Activated CD8-positive, alpha-beta T cell treated with anti-CD3 and anti-CD28 coated beads, Interleukin-2, amount 10 ng/mL, durations not matched to agents 7 days and 5 days (primary cell): ENCODE measurements at regions not wholly inside any gene's neighbourhood (a gene's known extent, or its start where the extent isn't known, plus 50 kb on each side); places are given as distances from the start of the nearest gene placed in this dataset.
"Not testable (repeated sequence)": the region's sequence is repeated elsewhere in the genome, so short reads cannot be mapped to it uniquely, and the experiment has no call there.

Experiments used
- ATAC-seq: fragments of 150-1000 bp; cut with Tn5 transposase; one replicate; pipeline ENCODE4 v1.10.0; 2021; ENCODE audit warnings: moderate library complexity
- CTCF ChIA-PET: fragments of 350-600 bp; sonication (Branson Sonifier 250); formaldehyde crosslinking; loops from one replicate; lab custom pipeline; 2021; ENCODE audit warnings: antibody characterized with exemption; lab: Charles Lee
- POLR2A ChIA-PET: fragments of 350-600 bp; sonication (Branson Sonifier 250); formaldehyde crosslinking; loops from one replicate; lab custom pipeline; 2021; ENCODE audit warnings: antibody characterized with exemption; lab: Charles Lee
- DNase-seq: peaks from one replicate; pipeline ENCODE4 v3.0.0-alpha.2; 2020
- H3K27ac Mint-ChIP-seq: one replicate; pipeline ENCODE4 v1.8.0; 2021; ENCODE audit warnings: mild to moderate bottlenecking, mixed read lengths
- H3K27me3 Mint-ChIP-seq: one replicate; pipeline ENCODE4 v1.8.0; 2021; ENCODE audit warnings: low read depth, mixed read lengths
- H3K36me3 Mint-ChIP-seq: one replicate; pipeline ENCODE4 v1.8.0; 2021; ENCODE audit warnings: low read depth, mixed read lengths
- H3K4me1 Mint-ChIP-seq: one replicate; pipeline ENCODE4 v1.8.0; 2021; ENCODE audit warnings: low read depth, mixed read lengths
- H3K4me3 Mint-ChIP-seq: one replicate; pipeline ENCODE4 v1.8.0; 2021; ENCODE audit warnings: mild to moderate bottlenecking, mixed read lengths
- H3K9me3 Mint-ChIP-seq: one replicate; pipeline ENCODE4 v1.8.0; 2022; ENCODE audit warnings: mixed read lengths; ENCODE audit not compliant: insufficient read depth

GRCh38 chr3:109683746-109684145, 346.4 kb upstream of the DPPA4 start:
- DNase-seq (no peak), ATAC-seq (no peak)
- Mint-ChIP-seq H3K9me3 (no peaks in the 10 kb centered on the region), H3K27me3 (peaks cover 2% of the 10 kb centered on the region), H3K4me3 (no peak overlapping the region), H3K4me1 (no peaks in the 10 kb centered on the region), H3K27ac (no peak overlapping the region), H3K36me3 (no peaks in the 10 kb centered on the region)
- ChIA-PET CTCF (no interaction called here), POLR2A (no interaction called here)

DNA sequence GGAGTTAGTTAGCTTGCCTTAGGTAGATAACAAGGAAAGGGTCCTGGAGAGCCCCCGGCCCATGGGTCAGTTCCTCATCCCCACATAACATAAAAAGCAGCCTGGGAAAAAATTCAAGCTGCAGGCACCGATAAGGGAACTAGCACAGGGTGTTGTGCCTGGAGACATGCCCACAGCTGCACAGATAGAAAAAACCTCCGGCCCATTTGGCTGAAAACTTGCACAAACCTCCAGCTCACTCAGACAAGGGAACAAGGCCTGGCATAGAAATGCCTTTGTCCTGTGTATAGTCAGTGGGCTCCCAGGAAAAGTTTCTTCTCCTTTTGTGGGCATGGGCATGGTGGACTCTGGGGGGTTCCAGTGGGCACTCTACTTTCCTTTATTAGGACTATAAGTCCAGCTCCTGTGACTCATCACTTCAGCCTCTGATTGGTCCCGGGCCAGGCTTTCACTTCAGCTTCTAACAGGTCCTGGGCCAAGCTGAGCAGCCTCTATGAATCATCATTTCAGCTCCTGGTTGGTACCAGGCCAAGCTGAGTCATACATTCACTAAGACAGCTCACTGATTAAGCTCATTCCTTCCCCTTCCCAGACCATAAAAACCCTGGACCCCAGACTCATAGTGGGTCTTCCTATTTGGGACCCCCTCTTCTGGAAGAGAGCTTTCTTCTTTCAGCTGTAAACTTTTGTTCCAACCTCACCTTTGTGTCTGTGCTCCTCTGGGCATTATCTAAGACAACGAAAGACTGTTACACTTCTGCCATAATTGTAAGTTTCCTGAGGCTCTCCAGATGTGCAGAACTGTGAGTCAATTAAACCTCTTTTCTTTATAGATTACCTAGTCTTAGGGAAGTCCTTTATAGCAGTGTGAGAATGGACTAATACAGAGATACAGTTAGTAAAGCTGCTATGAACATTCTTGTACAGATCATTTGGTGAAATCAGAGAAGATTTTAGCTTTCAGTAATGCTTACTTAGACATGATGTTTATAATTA, 348.0 kb upstream of the DPPA4 start:
- no peak overlapping the region for H3K4me3 Mint-ChIP-seq
- CTCF ChIA-PET = no interaction called here
- H3K9me3 Mint-ChIP-seq = peaks cover under 1% of the 10 kb centered on the region
- POLR2A ChIA-PET = no interaction called here
- DNase-seq (no peak), ATAC-seq (no peak)
- H3K4me1 Mint-ChIP-seq = no peaks in the 10 kb centered on the region
- H3K36me3 Mint-ChIP-seq = no peaks in the 10 kb centered on the region
- H3K27me3 Mint-ChIP-seq = no peaks in the 10 kb centered on the region
- no peak overlapping the region for H3K27ac Mint-ChIP-seq

DNA sequence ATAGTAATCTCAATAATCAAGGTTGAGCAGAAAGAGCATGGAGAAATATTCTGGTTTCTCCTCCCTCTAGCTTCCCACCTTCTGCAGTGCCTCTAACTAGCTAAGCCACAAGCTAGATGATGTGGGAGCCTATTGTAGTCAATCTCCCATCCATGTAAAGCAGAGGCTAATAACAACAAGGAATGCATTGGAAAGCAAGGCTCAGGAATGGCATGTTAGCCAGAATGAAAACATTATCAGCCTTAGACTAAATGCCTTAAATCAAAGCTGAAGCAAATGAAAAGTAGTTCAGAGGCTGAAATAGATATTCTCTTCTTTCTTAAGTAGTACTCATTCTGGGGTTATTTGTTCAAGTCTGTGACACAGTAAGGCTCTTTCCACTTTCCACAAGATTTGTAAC, 350.3 kb upstream of the DPPA4 start:
- Mint-ChIP-seq H3K4me1 (no peaks in the 10 kb centered on the region), H3K27me3 (no peaks in the 10 kb centered on the region), H3K9me3 (peaks cover 13% of the 10 kb centered on the region), H3K36me3 (no peaks in the 10 kb centered on the region), H3K4me3 (no peak overlapping the region), H3K27ac (no peak overlapping the region)
- ATAC-seq (no peak), DNase-seq (no peak)
- ChIA-PET CTCF (no interaction called here), POLR2A (no interaction called here)

DNA sequence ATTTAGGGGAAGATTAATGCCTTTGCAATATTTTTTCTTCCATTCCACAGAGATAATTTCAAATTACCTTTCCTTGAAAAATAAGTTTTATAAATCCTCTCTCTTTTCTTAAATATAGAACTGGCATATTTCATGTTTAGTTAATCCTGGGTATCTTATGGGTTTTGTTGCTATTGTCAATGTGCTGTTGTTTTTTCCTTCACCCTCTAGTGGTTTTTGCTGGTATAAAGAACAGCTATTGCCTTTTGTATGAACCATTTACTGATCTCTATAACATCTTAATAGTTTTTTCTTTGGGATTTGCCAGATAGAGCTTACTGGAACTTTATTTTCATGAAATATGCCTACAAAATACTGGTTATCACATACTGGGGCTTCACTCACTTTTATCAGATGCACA, 359.6 kb upstream of the DPPA4 start:
- ChIA-PET POLR2A (interaction anchor here (0.6 kb wide), 1 partner anchor 564 kb away, joined by 3 read pairs; no protein-coding TSS in a partner anchor), CTCF (no interaction called here)
- Mint-ChIP-seq H3K9me3 (peaks cover 13% of the 10 kb centered on the region), H3K27ac (no peak overlapping the region), H3K36me3 (no peaks in the 10 kb centered on the region), H3K4me1 (peaks cover 5% of the 10 kb centered on the region), H3K4me3 (no peak overlapping the region), H3K27me3 (no peaks in the 10 kb centered on the region)
- ATAC-seq (no peak), DNase-seq (no peak)

GRCh38 chr3:109702252-109702651, 364.9 kb upstream of the DPPA4 start:
- H3K27me3 Mint-ChIP-seq = no peaks in the 10 kb centered on the region
- H3K27ac Mint-ChIP-seq = no peak overlapping the region
- H3K4me3 Mint-ChIP-seq = no peak overlapping the region
- ChIA-PET POLR2A (no interaction called here), CTCF (no interaction called here)
- H3K4me1 Mint-ChIP-seq = peaks cover 16% of the 10 kb centered on the region
- no peaks in the 10 kb centered on the region for H3K36me3 Mint-ChIP-seq
- H3K9me3 Mint-ChIP-seq = no peaks in the 10 kb centered on the region
- ATAC-seq (peak; percentile 74), DNase-seq (peak; percentile 50)

DNA sequence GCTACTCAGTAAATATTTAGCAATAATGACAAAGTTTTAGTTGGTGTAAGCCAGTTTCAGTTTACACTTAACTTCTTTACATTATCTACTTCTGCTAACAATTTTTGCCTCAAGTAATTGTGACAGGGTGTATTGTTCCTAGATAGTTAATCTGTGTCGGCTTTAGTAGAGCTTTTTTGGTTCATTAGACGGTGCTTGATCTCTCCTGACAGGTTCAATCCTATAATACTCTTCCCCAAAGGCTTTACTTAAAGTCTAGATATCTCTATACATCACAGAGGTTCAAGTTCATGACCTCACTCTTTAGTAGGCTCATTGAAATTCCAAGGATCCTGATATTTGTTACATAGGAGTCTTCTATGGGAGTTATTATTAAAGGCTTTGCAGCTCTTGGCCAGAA, 365.6 kb upstream of the DPPA4 start:
- H3K27me3 Mint-ChIP-seq = no peaks in the 10 kb centered on the region
- no peaks in the 10 kb centered on the region for H3K9me3 Mint-ChIP-seq
- H3K36me3 Mint-ChIP-seq = no peaks in the 10 kb centered on the region
- ATAC-seq (no peak), DNase-seq (no peak)
- CTCF ChIA-PET = no interaction called here
- H3K4me1 Mint-ChIP-seq = peaks cover 16% of the 10 kb centered on the region
- H3K4me3 Mint-ChIP-seq = no peak overlapping the region
- POLR2A ChIA-PET = no interaction called here
- no peak overlapping the region for H3K27ac Mint-ChIP-seq

- H3K27ac Mint-ChIP-seq, ATAC-seq, H3K4me3 Mint-ChIP-seq, POLR2A ChIA-PET, CTCF ChIA-PET, H3K36me3 Mint-ChIP-seq, DNase-seq, H3K27me3 Mint-ChIP-seq, H3K9me3 Mint-ChIP-seq: not testable (repeated sequence)
- peaks cover 16% of the 10 kb centered on the region for H3K4me1 Mint-ChIP-seq
Observed at GRCh38 chr3:109705133-109705532, 367.8 kb upstream of the DPPA4 start.

GRCh38 chr3:109707617-109708016, 370.3 kb upstream of the DPPA4 start:
- H3K4me3 Mint-ChIP-seq = no peak overlapping the region
- no peaks in the 10 kb centered on the region for H3K36me3 Mint-ChIP-seq
- POLR2A ChIA-PET = no interaction called here
- H3K27me3 Mint-ChIP-seq = peaks cover 3% of the 10 kb centered on the region
- CTCF ChIA-PET = no interaction called here
- H3K27ac Mint-ChIP-seq = no peak overlapping the region
- H3K9me3 Mint-ChIP-seq = no peaks in the 10 kb centered on the region
- no peak for DNase-seq
- ATAC-seq = no peak
- H3K4me1 Mint-ChIP-seq = peaks cover 6% of the 10 kb centered on the region

- Mint-ChIP-seq H3K27me3 (peaks cover 11% of the 10 kb centered on the region), H3K9me3 (no peaks in the 10 kb centered on the region)
- no peak for ATAC-seq
Observed at GRCh38 chr3:109713288-109713687, 375.9 kb upstream of the DPPA4 start.

DNA sequence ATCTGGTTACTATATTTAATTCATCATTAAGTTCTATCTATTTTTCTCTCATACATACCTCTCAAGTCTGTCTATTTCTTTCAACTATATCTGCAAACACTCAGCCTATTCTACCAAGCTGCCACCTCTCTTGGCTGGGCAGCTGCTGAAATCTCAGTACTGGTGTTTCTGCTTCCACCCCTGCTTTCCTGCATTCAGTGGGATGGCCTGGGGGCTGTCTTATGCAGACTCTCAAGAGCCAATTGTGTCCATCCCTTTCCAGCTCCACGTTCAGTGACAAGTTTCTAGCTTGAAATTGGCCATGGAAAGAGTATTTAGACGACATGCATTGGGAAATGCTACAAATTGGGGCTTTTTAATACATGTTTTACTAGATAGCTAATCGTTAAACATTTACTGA, 378.4 kb upstream of the DPPA4 start:
- Mint-ChIP-seq H3K9me3 (no peaks in the 10 kb centered on the region), H3K27me3 (peaks cover 8% of the 10 kb centered on the region), H3K4me1 (no peaks in the 10 kb centered on the region), H3K27ac (no peak overlapping the region), H3K36me3 (no peaks in the 10 kb centered on the region), H3K4me3 (no peak overlapping the region)
- no peak for ATAC-seq
- DNase-seq = no peak
- POLR2A ChIA-PET = no interaction called here
- CTCF ChIA-PET = interaction anchor here (1.2 kb wide), 1 partner anchor 16 kb away, joined by 3 read pairs; no protein-coding TSS in a partner anchor

More at GRCh38 chr3:109713288-109713687, 375.9 kb upstream of the DPPA4 start:
- no peak for DNase-seq
- no peaks in the 10 kb centered on the region for H3K4me1 Mint-ChIP-seq
- POLR2A ChIA-PET = no interaction called here
- H3K36me3 Mint-ChIP-seq = no peaks in the 10 kb centered on the region
- no peak overlapping the region for H3K4me3 Mint-ChIP-seq
- CTCF ChIA-PET = no interaction called here
- H3K27ac Mint-ChIP-seq = no peak overlapping the region

DNA sequence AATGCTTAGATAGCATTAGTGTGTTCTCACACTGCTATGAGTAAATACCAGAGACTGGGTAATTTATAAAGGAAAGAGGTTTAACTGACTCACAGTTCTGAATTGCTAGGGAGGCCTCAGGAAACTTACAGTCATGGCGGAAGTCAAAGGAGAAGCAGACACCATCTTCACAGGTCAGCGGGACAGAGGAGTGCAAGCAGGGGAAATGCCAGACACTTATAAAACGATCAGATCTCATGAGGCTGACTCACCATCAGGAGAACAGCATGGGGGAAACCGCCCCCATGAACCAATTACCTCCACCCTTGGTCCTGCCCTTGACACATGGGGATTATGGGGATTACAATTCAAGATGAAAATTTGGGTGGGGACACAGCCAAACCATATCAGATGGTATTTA, 381.5 kb upstream of the DPPA4 start:
- H3K4me3 Mint-ChIP-seq = no peak overlapping the region
- no peaks in the 10 kb centered on the region for H3K36me3 Mint-ChIP-seq
- CTCF ChIA-PET = no interaction called here
- H3K4me1 Mint-ChIP-seq = peaks cover 8% of the 10 kb centered on the region
- no peak for ATAC-seq
- no peak for DNase-seq
- H3K9me3 Mint-ChIP-seq = no peaks in the 10 kb centered on the region
- peaks cover 8% of the 10 kb centered on the region for H3K27me3 Mint-ChIP-seq
- no peak overlapping the region for H3K27ac Mint-ChIP-seq
- POLR2A ChIA-PET = no interaction called here

DNA sequence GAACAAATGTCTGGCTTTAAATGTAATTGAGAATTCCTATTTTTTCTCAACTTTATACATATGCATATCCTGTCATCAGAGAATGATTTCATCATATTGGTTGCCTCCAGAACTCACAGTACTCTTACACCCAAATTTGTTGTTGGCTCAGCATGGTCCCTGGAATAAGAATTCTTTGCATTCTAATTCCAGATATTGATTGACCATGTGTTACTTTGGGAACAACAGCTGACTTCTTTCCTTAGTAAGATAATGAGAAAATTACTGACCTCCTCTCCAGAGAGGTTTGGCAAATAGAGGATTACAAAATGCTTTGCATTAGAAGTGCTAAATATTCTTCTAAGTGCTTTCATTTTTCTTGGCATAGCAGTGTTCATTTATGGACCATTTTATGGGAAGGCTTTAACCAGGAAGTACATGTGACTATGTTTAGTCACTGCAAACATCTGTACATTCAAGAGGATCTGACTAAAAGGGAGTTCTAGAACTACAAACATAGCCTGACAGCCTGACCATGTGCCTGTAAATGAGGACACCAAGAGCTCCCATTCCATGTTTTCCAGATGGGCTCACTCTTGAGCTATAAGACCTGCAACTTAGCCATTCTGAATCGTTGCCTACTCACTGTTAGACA, 391.6 kb upstream of the DPPA4 start:
- Mint-ChIP-seq H3K9me3 (no peaks in the 10 kb centered on the region), H3K27me3 (no peaks in the 10 kb centered on the region), H3K36me3 (no peaks in the 10 kb centered on the region), H3K27ac (no peak overlapping the region), H3K4me3 (no peak overlapping the region), H3K4me1 (peaks cover 4% of the 10 kb centered on the region)
- ChIA-PET CTCF (interaction anchor here (1.4 to 1.7 kb wide), 2 partner anchors 585 to 586 kb away, joined by 3 to 5 read pairs; no protein-coding TSS in a partner anchor), POLR2A (no interaction called here)
- ATAC-seq (no peak), DNase-seq (no peak)
